ENCODE measurements at regions not wholly inside any gene's neighbourhood (a gene's known extent, or its start where the extent isn't known, plus 50 kb on each side); places are given as distances from the start of the nearest gene placed in this dataset.
A peak's percentile ranks its signal among the peaks of the same experiment; 100 is the strongest.
"Not testable (repeated sequence)": the region's sequence is repeated elsewhere in the genome, so short reads cannot be mapped to it uniquely, and the experiment has no call there.

GRCh38 chr11:34001557-34002064, 49.9 kb upstream of the CAPRIN1 start:
- DNase-seq (ENCODE audit: low read depth in 2 of 2): no peak

DNA sequence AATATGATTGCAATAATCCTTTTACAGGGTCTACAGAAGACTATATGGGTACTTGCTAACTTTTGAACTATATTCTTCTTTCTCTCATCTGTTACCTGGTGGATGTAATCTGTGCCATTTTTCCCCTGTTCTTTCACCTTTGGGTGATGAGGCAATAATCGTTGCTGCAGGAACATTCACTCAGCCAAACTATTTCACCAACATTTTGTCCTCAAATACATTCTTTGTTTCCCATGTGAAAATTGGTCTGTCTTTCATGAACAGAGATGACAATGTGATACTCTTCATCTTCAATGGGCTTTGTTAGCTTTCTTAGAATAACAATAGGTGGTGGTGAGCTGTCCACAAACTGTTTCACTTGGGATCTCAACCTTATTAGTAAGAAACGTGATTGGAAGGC, 52.1 kb upstream of the CAPRIN1 start:
- DNase-seq (ENCODE audit: low read depth in 2 of 2): no peak

GRCh38 chr11:33997584-33998251, 53.8 kb upstream of the CAPRIN1 start:
- DNase-seq (ENCODE audit: low read depth in 2 of 2): no peak

- peak; percentile 56 to 73 for DNase-seq (ENCODE audit: low read depth in 2 of 2)
Observed at GRCh38 chr11:33996498-33997454, 54.8 kb upstream of the CAPRIN1 start.

DNA sequence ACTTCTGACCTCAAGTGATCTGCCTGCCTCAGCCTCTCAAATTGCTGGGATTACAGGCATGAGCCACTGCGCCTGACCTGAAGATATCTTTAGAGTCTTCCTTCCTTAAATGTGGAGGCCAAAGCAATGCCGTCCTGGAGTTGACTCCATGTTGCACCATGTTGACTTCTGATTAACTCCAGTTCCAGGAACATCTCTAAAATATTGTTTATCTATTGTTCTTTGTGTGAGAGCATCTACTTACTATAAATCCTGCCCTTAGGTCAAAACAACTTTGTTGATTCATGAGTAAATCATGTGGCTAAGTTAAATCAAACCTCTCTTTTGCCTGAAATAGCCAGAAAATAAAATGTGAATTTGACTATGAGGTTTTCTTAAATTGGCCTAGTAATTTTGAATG, 56.6 kb upstream of the CAPRIN1 start:
- DNase-seq (ENCODE audit: low read depth in 2 of 2): no peak

DNA sequence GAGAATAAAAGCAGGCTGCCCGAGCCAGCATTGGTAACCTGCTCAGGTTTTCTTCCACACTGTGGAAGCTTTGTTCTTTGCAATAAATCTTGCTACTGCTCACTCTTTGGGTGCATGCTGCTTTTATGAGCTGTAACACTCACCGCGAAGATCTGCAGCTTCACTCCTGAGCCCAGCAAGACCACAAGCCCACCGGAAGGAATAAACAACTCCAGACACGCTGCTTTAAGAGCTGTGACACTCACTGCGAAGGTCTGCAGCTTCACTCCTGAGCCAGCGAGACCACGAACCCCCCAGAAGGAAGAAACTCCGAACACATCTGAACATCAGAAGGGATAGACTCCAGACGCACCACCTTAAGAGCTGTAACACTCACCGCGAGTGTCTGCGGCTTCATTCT, 60.4 kb upstream of the CAPRIN1 start:
- not testable (repeated sequence) for DNase-seq (ENCODE audit: low read depth in 2 of 2)

GRCh38 chr11:33990131-33990530, 61.4 kb upstream of the CAPRIN1 start:
- DNase-seq (ENCODE audit: low read depth in 2 of 2): not testable (repeated sequence)

DNA sequence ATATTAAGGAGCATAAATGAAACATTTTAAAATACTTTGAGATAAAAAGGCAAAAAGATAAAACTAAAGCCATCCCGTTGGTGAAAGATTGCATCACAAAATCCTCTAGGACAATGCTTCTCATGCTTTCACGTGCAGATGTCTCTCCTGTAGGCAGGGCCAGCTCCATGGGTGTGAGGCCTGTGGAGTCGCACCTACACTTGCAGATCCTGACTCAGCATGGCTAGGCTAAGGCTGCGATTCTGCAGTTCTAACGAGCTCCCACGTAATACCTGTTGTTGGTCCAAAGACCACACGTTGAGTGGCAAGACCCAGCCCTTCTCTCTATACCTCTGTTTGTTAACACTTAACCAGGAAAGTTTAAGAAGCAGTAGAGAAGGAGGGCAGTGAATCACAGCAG, 62.1 kb upstream of the CAPRIN1 start:
- DNase-seq (ENCODE audit: low read depth in 2 of 2): no peak

DNA sequence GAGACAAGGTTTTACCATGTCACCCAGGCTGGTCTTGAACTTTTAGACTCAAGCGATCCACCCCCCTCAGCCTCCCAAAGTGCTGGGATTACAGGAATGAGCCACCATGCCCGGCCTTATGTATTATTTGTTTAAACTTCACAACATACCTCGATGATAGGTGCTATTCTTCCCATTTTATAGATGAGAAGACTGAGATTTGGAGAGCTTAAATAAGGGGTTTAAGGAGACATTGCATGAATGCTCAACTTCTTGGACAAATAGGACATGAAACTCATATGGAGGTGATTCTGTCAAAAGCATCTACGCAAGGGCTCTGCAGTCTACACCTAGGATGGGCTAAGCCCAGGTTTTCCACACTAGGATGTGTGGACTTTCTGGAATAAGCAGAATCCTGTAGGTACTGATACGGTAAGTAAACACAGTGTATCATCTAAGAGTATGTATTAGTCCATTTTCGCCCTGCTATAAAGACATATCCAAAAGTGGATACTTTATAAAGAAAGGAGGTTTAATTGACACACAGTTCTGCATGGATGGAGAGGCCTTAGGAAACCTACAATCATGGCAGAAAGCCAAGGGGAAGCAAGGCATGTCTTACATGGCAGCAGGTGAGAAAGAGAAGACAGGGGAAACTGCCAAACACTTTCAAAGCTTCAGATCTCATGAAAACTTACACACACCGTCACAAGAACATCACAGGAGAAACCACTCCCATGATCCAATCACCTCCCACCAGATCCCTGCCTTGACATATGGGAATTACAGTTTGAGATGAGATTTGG, 62.8 kb upstream of the CAPRIN1 start:
- DNase-seq (ENCODE audit: low read depth in 2 of 2): no peak

GRCh38 chr11:33987975-33988580, 63.5 kb upstream of the CAPRIN1 start:
- DNase-seq (ENCODE audit: low read depth in 2 of 2): peak; percentile 60 to 72

GRCh38 chr11:33987545-33987944, 64.0 kb upstream of the CAPRIN1 start:
- DNase-seq (ENCODE audit: low read depth in 2 of 2): no peak

DNA sequence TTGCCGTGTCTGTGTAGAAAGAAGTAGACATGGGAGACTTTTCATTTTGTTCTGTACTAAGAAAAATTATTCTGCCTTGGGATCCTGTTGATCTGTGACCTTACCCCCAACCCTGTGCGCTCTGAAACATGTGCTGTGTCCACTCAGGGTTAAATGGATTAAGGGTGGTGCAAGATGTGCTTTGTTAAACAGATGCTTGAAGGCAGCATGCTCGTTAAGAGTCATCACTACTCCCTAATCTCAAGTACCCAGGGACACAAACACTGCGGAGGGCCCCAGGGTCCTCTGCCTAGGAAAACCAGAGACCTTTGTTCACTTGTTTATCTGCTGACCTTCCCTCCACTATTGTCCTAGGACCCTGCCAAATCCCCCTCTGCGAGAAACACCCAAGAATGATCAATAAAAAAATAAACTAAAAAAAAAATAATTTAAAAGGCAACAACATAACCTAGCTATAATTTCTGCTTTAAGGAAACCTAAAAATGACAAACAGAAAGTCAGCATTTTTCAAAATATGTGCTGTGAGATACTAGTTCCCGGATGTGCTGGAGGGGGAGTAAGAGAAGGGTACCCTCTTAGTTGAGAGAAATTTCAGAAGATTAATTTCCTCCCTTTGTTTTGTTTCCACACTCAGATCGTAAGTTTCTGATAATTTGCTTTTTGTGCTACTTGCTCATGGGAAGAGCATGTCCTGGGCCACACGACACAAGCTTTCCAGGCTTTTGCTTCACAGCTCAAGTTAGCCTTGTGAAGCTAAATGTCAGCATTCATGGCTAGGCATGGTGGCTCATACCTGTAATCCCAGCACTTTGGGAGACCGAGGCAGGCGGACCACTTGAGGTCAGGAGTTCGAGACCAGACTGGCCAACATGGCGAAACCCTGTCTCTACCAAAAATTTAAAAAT, 64.7 kb upstream of the CAPRIN1 start:
- DNase-seq (ENCODE audit: low read depth in 2 of 2): not testable (repeated sequence)

DNA sequence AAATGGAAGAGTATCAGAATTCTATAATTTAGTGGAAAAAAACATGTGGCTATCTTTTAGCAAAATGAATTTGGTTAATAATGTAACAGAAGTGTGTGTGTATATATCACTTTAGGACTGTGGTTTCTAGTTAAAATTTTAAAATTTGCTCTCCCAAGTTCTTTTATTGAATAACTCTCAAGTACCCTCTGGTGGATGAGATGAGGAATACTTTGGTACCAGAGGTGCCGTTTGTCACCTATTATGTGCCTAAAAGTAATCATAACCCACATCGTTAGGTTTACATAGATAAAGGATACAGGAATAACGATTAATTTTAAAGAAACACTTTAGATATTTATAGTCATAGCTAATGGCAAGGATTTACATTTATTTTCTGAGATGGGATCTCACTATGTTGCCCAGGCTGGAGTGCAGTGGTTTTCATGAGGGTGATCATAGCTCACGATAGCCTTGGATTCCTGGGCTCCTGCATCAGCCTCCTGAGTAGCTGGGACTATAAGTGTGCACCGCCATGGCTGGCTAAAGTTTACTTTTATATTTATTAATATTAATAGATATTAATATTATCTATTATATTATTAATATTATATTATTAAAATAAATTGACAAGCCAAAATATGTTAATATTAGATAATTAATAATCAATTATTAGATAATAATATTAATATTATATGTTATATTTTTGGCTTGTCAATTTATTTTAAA, 66.7 kb upstream of the CAPRIN1 start:
- DNase-seq (ENCODE audit: low read depth in 2 of 2): no peak

GRCh38 chr11:33982661-33983060, 68.9 kb upstream of the CAPRIN1 start:
- DNase-seq (ENCODE audit: low read depth in 2 of 2): no peak

- no peak for DNase-seq (ENCODE audit: low read depth in 2 of 2)
Observed at GRCh38 chr11:33980897-33981296, 70.6 kb upstream of the CAPRIN1 start.

- DNase-seq (ENCODE audit: low read depth in 2 of 2): no peak
Observed at GRCh38 chr11:33978376-33978775, 73.2 kb upstream of the CAPRIN1 start.

DNA sequence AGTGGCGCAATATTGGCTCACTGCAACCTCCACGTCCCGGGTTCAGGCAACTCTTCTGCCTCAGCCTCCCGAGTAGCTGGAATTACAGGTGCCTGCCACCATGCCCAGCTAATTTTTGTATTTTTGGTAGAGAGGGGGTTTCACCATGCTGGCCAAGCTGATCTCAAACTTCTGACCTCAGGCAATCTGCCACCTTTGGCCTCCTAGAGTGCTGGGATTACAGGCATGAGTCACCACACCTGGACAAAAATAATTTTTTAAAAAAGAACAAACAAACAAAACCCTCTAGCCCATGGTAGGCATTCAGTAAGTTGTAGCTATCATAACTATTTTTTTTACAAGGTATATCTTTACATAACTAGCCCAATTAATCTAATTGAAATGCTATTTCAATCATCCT, 73.9 kb upstream of the CAPRIN1 start:
- no peak for DNase-seq (ENCODE audit: low read depth in 2 of 2)

- DNase-seq (ENCODE audit: low read depth in 2 of 2): no peak
Observed at GRCh38 chr11:33976495-33977199, 74.9 kb upstream of the CAPRIN1 start.

- no peak for DNase-seq (ENCODE audit: low read depth in 2 of 2)
Observed at GRCh38 chr11:33974804-33975203, 76.7 kb upstream of the CAPRIN1 start.
